ENCODE measurements at regions not wholly inside any gene's neighbourhood (a gene's known extent, or its start where the extent isn't known, plus 50 kb on each side); places are given as distances from the start of the nearest gene placed in this dataset.
"Not testable (repeated sequence)": the region's sequence is repeated elsewhere in the genome, so short reads cannot be mapped to it uniquely, and the experiment has no call there.

GRCh38 chr7:13765853-13766252 lies 223.6 kb downstream of the ETV1 start:
- not testable (repeated sequence) for H3K36me3 ChIP-seq (ENCODE audit: insufficient read depth, low read length); H3K27ac ChIP-seq (ENCODE audit: low read depth, low read length); H3K27me3 ChIP-seq (ENCODE audit: insufficient read depth, low read length); H3K4me1 ChIP-seq (ENCODE audit: control insufficient read depth, insufficient read depth, low read length, unreplicated experiment); H2AFZ ChIP-seq (ENCODE audit: low read length, unreplicated experiment); H3K4me3 ChIP-seq (ENCODE audit: low read depth, low read length); H3K79me2 ChIP-seq (ENCODE audit: control insufficient read depth, insufficient read depth, low read length, unreplicated experiment)

- Histone ChIP-seq H3K27me3 (ENCODE audit: insufficient read depth, low read length) (no peaks in the 10 kb centered on the region), H3K4me1 (ENCODE audit: control insufficient read depth, insufficient read depth, low read length, unreplicated experiment) (peaks cover 8% of the 10 kb centered on the region), H2AFZ (ENCODE audit: low read length, unreplicated experiment) (peak overlapping the region; percentile 83), H3K79me2 (ENCODE audit: control insufficient read depth, insufficient read depth, low read length, unreplicated experiment) (no peaks in the 10 kb centered on the region), H3K27ac (ENCODE audit: low read depth, low read length) (no peak overlapping the region), H3K36me3 (ENCODE audit: insufficient read depth, low read length) (no peaks in the 10 kb centered on the region), H3K4me3 (ENCODE audit: low read depth, low read length) (no peak overlapping the region)
These were observed 219.2 kb downstream of the ETV1 start for GRCh38 chr7:13770305-13770704.

- H3K27me3 ChIP-seq (ENCODE audit: insufficient read depth, low read length) = no peaks in the 10 kb centered on the region
- H3K36me3 ChIP-seq (ENCODE audit: insufficient read depth, low read length) = no peaks in the 10 kb centered on the region
- H2AFZ ChIP-seq (ENCODE audit: low read length, unreplicated experiment) = no peak overlapping the region
- H3K4me1 ChIP-seq (ENCODE audit: control insufficient read depth, insufficient read depth, low read length, unreplicated experiment) = peaks cover 23% of the 10 kb centered on the region
- no peaks in the 10 kb centered on the region for H3K79me2 ChIP-seq (ENCODE audit: control insufficient read depth, insufficient read depth, low read length, unreplicated experiment)
- H3K27ac ChIP-seq (ENCODE audit: low read depth, low read length) = no peak overlapping the region
- no peak overlapping the region for H3K4me3 ChIP-seq (ENCODE audit: low read depth, low read length)
These were observed 214.5 kb downstream of the ETV1 start for GRCh38 chr7:13774976-13775375.

GRCh38 chr7:13777242-13777641 lies 212.2 kb downstream of the ETV1 start:
- H2AFZ ChIP-seq (ENCODE audit: low read length, unreplicated experiment) = no peak overlapping the region

GRCh38 chr7:13778967-13779366 lies 210.5 kb downstream of the ETV1 start:
- H3K79me2 ChIP-seq (ENCODE audit: control insufficient read depth, insufficient read depth, low read length, unreplicated experiment) = no peaks in the 10 kb centered on the region
- H3K4me3 ChIP-seq (ENCODE audit: low read depth, low read length) = no peak overlapping the region
- H2AFZ ChIP-seq (ENCODE audit: low read length, unreplicated experiment) = no peak overlapping the region
- H3K36me3 ChIP-seq (ENCODE audit: insufficient read depth, low read length) = no peaks in the 10 kb centered on the region
- no peaks in the 10 kb centered on the region for H3K27me3 ChIP-seq (ENCODE audit: insufficient read depth, low read length)
- H3K27ac ChIP-seq (ENCODE audit: low read depth, low read length) = peak overlapping the region; percentile 79
- H3K4me1 ChIP-seq (ENCODE audit: control insufficient read depth, insufficient read depth, low read length, unreplicated experiment) = peaks cover 16% of the 10 kb centered on the region

More at GRCh38 chr7:13777242-13777641, 212.2 kb downstream of the ETV1 start:
- Histone ChIP-seq H3K27me3 (ENCODE audit: insufficient read depth, low read length) (no peaks in the 10 kb centered on the region), H3K27ac (ENCODE audit: low read depth, low read length) (no peak overlapping the region), H3K79me2 (ENCODE audit: control insufficient read depth, insufficient read depth, low read length, unreplicated experiment) (no peaks in the 10 kb centered on the region), H3K36me3 (ENCODE audit: insufficient read depth, low read length) (no peaks in the 10 kb centered on the region), H3K4me1 (ENCODE audit: control insufficient read depth, insufficient read depth, low read length, unreplicated experiment) (peaks cover 16% of the 10 kb centered on the region), H3K4me3 (ENCODE audit: low read depth, low read length) (no peak overlapping the region)

GRCh38 chr7:13790611-13791010 lies 198.9 kb downstream of the ETV1 start:
- Histone ChIP-seq H3K79me2 (ENCODE audit: control insufficient read depth, insufficient read depth, low read length, unreplicated experiment) (no peaks in the 10 kb centered on the region), H3K4me1 (ENCODE audit: control insufficient read depth, insufficient read depth, low read length, unreplicated experiment) (no peaks in the 10 kb centered on the region), H3K4me3 (ENCODE audit: low read depth, low read length) (no peak overlapping the region), H3K36me3 (ENCODE audit: insufficient read depth, low read length) (no peaks in the 10 kb centered on the region), H2AFZ (ENCODE audit: low read length, unreplicated experiment) (no peak overlapping the region), H3K27me3 (ENCODE audit: insufficient read depth, low read length) (no peaks in the 10 kb centered on the region), H3K27ac (ENCODE audit: low read depth, low read length) (no peak overlapping the region)

- Histone ChIP-seq H3K4me3 (ENCODE audit: low read depth, low read length) (no peak overlapping the region), H3K27me3 (ENCODE audit: insufficient read depth, low read length) (no peaks in the 10 kb centered on the region), H3K36me3 (ENCODE audit: insufficient read depth, low read length) (no peaks in the 10 kb centered on the region), H3K4me1 (ENCODE audit: control insufficient read depth, insufficient read depth, low read length, unreplicated experiment) (no peaks in the 10 kb centered on the region), H2AFZ (ENCODE audit: low read length, unreplicated experiment) (no peak overlapping the region), H3K79me2 (ENCODE audit: control insufficient read depth, insufficient read depth, low read length, unreplicated experiment) (no peaks in the 10 kb centered on the region), H3K27ac (ENCODE audit: low read depth, low read length) (no peak overlapping the region)
These were observed 197.3 kb downstream of the ETV1 start for GRCh38 chr7:13792208-13792607.

- no peak overlapping the region for H3K4me3 ChIP-seq (ENCODE audit: low read depth, low read length)
- no peak overlapping the region for H3K27ac ChIP-seq (ENCODE audit: low read depth, low read length)
- H3K4me1 ChIP-seq (ENCODE audit: control insufficient read depth, insufficient read depth, low read length, unreplicated experiment) = no peaks in the 10 kb centered on the region
- H3K79me2 ChIP-seq (ENCODE audit: control insufficient read depth, insufficient read depth, low read length, unreplicated experiment) = no peaks in the 10 kb centered on the region
- H3K27me3 ChIP-seq (ENCODE audit: insufficient read depth, low read length) = no peaks in the 10 kb centered on the region
- H2AFZ ChIP-seq (ENCODE audit: low read length, unreplicated experiment) = no peak overlapping the region
- no peaks in the 10 kb centered on the region for H3K36me3 ChIP-seq (ENCODE audit: insufficient read depth, low read length)
These were observed 195.5 kb downstream of the ETV1 start for GRCh38 chr7:13793926-13794325.

GRCh38 chr7:13794581-13794980 lies 194.9 kb downstream of the ETV1 start:
- H3K36me3 ChIP-seq (ENCODE audit: insufficient read depth, low read length) = no peaks in the 10 kb centered on the region
- no peak overlapping the region for H3K4me3 ChIP-seq (ENCODE audit: low read depth, low read length)
- no peaks in the 10 kb centered on the region for H3K27me3 ChIP-seq (ENCODE audit: insufficient read depth, low read length)
- no peak overlapping the region for H3K27ac ChIP-seq (ENCODE audit: low read depth, low read length)
- H3K79me2 ChIP-seq (ENCODE audit: control insufficient read depth, insufficient read depth, low read length, unreplicated experiment) = no peaks in the 10 kb centered on the region
- H2AFZ ChIP-seq (ENCODE audit: low read length, unreplicated experiment) = no peak overlapping the region
- no peaks in the 10 kb centered on the region for H3K4me1 ChIP-seq (ENCODE audit: control insufficient read depth, insufficient read depth, low read length, unreplicated experiment)

- no peak overlapping the region for H3K4me3 ChIP-seq (ENCODE audit: low read depth, low read length)
- H3K27ac ChIP-seq (ENCODE audit: low read depth, low read length) = no peak overlapping the region
- no peaks in the 10 kb centered on the region for H3K36me3 ChIP-seq (ENCODE audit: insufficient read depth, low read length)
- no peaks in the 10 kb centered on the region for H3K79me2 ChIP-seq (ENCODE audit: control insufficient read depth, insufficient read depth, low read length, unreplicated experiment)
- H2AFZ ChIP-seq (ENCODE audit: low read length, unreplicated experiment) = no peak overlapping the region
- H3K4me1 ChIP-seq (ENCODE audit: control insufficient read depth, insufficient read depth, low read length, unreplicated experiment) = no peaks in the 10 kb centered on the region
- no peaks in the 10 kb centered on the region for H3K27me3 ChIP-seq (ENCODE audit: insufficient read depth, low read length)
These were observed 191.9 kb downstream of the ETV1 start for GRCh38 chr7:13797545-13797944.

GRCh38 chr7:13800694-13801448 lies 188.6 kb downstream of the ETV1 start:
- H3K4me3 ChIP-seq (ENCODE audit: low read depth, low read length) = no peak overlapping the region
- no peak overlapping the region for H2AFZ ChIP-seq (ENCODE audit: low read length, unreplicated experiment)
- H3K4me1 ChIP-seq (ENCODE audit: control insufficient read depth, insufficient read depth, low read length, unreplicated experiment) = no peaks in the 10 kb centered on the region
- H3K27ac ChIP-seq (ENCODE audit: low read depth, low read length) = peak overlapping the region; percentile 47; the same call in 1 of the 2 replicates
- no peaks in the 10 kb centered on the region for H3K36me3 ChIP-seq (ENCODE audit: insufficient read depth, low read length)
- no peaks in the 10 kb centered on the region for H3K79me2 ChIP-seq (ENCODE audit: control insufficient read depth, insufficient read depth, low read length, unreplicated experiment)
- H3K27me3 ChIP-seq (ENCODE audit: insufficient read depth, low read length) = no peaks in the 10 kb centered on the region
